Superior temporal gyrus (tissue), 1 donor: ENCODE measurements at regions not wholly inside any gene's neighbourhood (a gene's known extent, or its start where the extent isn't known, plus 50 kb on each side); places are given as distances from the start of the nearest gene placed in this dataset.
"Not testable (repeated sequence)": the region's sequence is repeated elsewhere in the genome, so short reads cannot be mapped to it uniquely, and the experiment has no call there.

Experiments used
- DNase-seq: peaks from one replicate; pipeline ENCODE4 v3.0.0-alpha.2; 2016; ENCODE audit errors: extremely low spot score

GRCh38 chr7:125136341-125136740, 206.7 kb upstream of the POT1 start:
- no peak for DNase-seq

- no peak for DNase-seq
These were observed 200.5 kb upstream of the POT1 start for GRCh38 chr7:125130173-125130572.

- DNase-seq, result no peak
These were observed 197.7 kb upstream of the POT1 start for GRCh38 chr7:125127304-125127703.

GRCh38 chr7:125126376-125126775, 196.8 kb upstream of the POT1 start:
- no peak for DNase-seq

GRCh38 chr7:125125315-125125714, 195.7 kb upstream of the POT1 start:
- no peak for DNase-seq

- peak; percentile 41 for DNase-seq
These were observed 192.5 kb upstream of the POT1 start for GRCh38 chr7:125122173-125122572.

GRCh38 chr7:125119559-125120115, 190.0 kb upstream of the POT1 start:
- DNase-seq, result no peak

GRCh38 chr7:125118444-125118843, 188.8 kb upstream of the POT1 start:
- DNase-seq, result no peak

GRCh38 chr7:125112850-125113249, 183.2 kb upstream of the POT1 start:
- no peak for DNase-seq

- no peak for DNase-seq
These were observed 169.9 kb upstream of the POT1 start for GRCh38 chr7:125099519-125099918.

- DNase-seq, result no peak
These were observed 168.8 kb upstream of the POT1 start for GRCh38 chr7:125098377-125098970.

GRCh38 chr7:125090596-125090995, 161.0 kb upstream of the POT1 start:
- DNase-seq, result no peak

- no peak for DNase-seq
These were observed 159.5 kb upstream of the POT1 start for GRCh38 chr7:125089171-125089570.

- DNase-seq, result no peak
These were observed 158.9 kb upstream of the POT1 start for GRCh38 chr7:125088555-125088954.

GRCh38 chr7:125085084-125085483, 155.5 kb upstream of the POT1 start:
- DNase-seq, result peak; percentile 54

GRCh38 chr7:125084196-125084595, 154.6 kb upstream of the POT1 start:
- no peak for DNase-seq

GRCh38 chr7:125074141-125074540, 144.5 kb upstream of the POT1 start:
- DNase-seq, result no peak

GRCh38 chr7:125065546-125065945, 135.9 kb upstream of the POT1 start:
- no peak for DNase-seq

GRCh38 chr7:125065001-125065400, 135.4 kb upstream of the POT1 start:
- no peak for DNase-seq

GRCh38 chr7:125061776-125062397, 132.3 kb upstream of the POT1 start:
- DNase-seq, result peak; percentile 52

GRCh38 chr7:125061083-125061745, 131.6 kb upstream of the POT1 start:
- not testable (repeated sequence) for DNase-seq

GRCh38 chr7:125059861-125060456, 130.3 kb upstream of the POT1 start:
- DNase-seq, result peak; percentile 68

- no peak for DNase-seq
These were observed 128.3 kb upstream of the POT1 start for GRCh38 chr7:125057963-125058362.
